ENCODE measurements at regions not wholly inside any gene's neighbourhood (a gene's known extent, or its start where the extent isn't known, plus 50 kb on each side); places are given as distances from the start of the nearest gene placed in this dataset.
"Not testable (repeated sequence)": the region's sequence is repeated elsewhere in the genome, so short reads cannot be mapped to it uniquely, and the experiment has no call there.

DNA sequence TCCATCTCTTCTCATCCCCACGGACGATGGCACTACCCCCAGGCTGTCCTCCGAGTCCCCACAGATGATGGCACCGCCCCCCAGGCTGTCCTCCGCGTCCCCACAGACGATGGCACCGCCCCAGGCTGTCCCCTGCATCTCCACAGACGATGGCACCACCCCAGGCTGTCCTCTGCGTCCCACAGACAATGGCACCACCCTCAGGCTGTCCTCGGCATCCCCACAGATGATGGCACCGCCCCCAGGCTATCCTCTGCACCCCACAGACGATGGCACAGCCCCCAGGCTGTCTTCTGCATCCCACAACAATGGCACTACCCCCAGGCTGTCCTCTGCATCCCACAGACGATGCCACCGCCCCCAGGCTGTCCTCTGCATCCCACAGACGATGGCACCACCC lies 57.4 kb upstream of the PTCH1 start:
- no peaks in the 10 kb centered on the region for H3K4me1 ChIP-seq
- no peaks in the 10 kb centered on the region for H3K27me3 ChIP-seq
- no peak overlapping the region for H3K27ac ChIP-seq
- DNase-seq = peak in 1 of 3 donors; percentile 45
- H3K9me3 ChIP-seq = no peaks in the 10 kb centered on the region
- no peak overlapping the region for H3K4me3 ChIP-seq
- TF ChIP-seq POLR2A (IDR thresholded peaks at IDR 0.05) = no peak
- no peak for TF ChIP-seq CTCF (IDR thresholded peaks at IDR 0.05)
- no peaks in the 10 kb centered on the region for H3K36me3 ChIP-seq

DNA sequence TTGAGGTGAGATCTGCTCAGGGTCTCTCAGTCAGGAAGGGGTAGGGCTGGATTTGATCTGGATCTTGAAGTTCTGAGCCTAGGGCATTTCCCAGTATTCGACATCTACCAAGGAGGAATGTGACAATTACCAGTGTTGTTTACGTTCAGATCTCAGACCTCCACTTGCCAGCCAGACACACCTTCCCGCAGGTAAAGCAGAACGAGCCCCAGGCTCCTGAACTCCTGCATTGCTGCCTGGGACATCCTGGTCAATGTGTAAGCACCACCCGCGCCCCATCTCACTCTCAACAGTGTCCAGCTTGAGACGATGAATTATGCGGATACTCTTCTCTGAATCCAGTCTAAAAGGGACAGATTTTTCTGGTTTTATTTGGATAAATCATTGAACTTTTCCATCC lies 56.7 kb upstream of the PTCH1 start:
- H3K27ac ChIP-seq = peak overlapping the region in 2 of 4 donors; percentile 10 to 49
- TF ChIP-seq CTCF (IDR thresholded peaks at IDR 0.05) = no peak
- TF ChIP-seq POLR2A (IDR thresholded peaks at IDR 0.05) = no peak
- no peaks in the 10 kb centered on the region for H3K9me3 ChIP-seq
- H3K4me3 ChIP-seq = no peak overlapping the region
- DNase-seq = peak in 1 of 3 donors; percentile 43
- no peaks in the 10 kb centered on the region for H3K4me1 ChIP-seq
- no peaks in the 10 kb centered on the region for H3K36me3 ChIP-seq
- no peaks in the 10 kb centered on the region for H3K27me3 ChIP-seq

- Histone ChIP-seq H3K4me3 (no peak overlapping the region), H3K9me3 (no peaks in the 10 kb centered on the region), H3K4me1 (no peaks in the 10 kb centered on the region), H3K27me3 (no peaks in the 10 kb centered on the region), H3K27ac (peak overlapping the region in 3 of 4 donors; percentile 34 to 49 (median 42)), H3K36me3 (no peaks in the 10 kb centered on the region)
- TF ChIP-seq POLR2A (IDR thresholded peaks at IDR 0.05) (no peak), CTCF (IDR thresholded peaks at IDR 0.05) (no peak)
- DNase-seq = peak in 1 of 3 donors; percentile 42
Observed at GRCh38 chr9:95572381-95573151, 55.8 kb upstream of the PTCH1 start.

- H3K9me3 ChIP-seq = no peaks in the 10 kb centered on the region
Observed at GRCh38 chr9:95570646-95571045, 53.9 kb upstream of the PTCH1 start.

DNA sequence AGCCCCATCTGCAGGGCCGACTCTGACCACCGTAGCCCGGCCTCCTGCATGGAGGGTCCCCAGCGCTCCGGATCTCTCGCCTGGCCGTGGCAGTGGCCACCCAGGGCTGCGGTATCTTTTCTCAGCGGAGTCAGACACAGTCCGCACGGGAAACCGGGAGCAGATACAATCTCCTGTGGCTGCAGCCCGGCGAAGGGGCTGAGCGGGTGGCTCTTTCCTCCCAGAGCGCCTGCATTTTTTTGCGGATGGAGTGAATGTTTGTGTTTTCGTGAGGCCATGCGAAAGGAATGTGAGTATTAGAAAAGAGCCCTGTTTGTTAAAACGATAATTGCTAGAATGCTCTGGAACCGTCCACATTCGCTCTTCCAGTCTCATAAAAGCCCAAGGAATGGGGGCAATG lies 53.4 kb upstream of the PTCH1 start:
- no peaks in the 10 kb centered on the region for H3K36me3 ChIP-seq
- H3K4me1 ChIP-seq = no peaks in the 10 kb centered on the region
- H3K27ac ChIP-seq = peak overlapping the region in 2 of 4 donors; percentile 6 to 52
- H3K9me3 ChIP-seq = no peaks in the 10 kb centered on the region
- DNase-seq = peak in 1 of 3 donors; percentile 30
- peak overlapping the region in 2 of 4 donors; percentile 17 to 27 for H3K4me3 ChIP-seq
- no peaks in the 10 kb centered on the region for H3K27me3 ChIP-seq
- TF ChIP-seq POLR2A (IDR thresholded peaks at IDR 0.05) (no peak), CTCF (IDR thresholded peaks at IDR 0.05) (no peak)

More at GRCh38 chr9:95570646-95571045, 53.9 kb upstream of the PTCH1 start:
- TF ChIP-seq POLR2A (IDR thresholded peaks at IDR 0.05) (no peak), CTCF (IDR thresholded peaks at IDR 0.05) (no peak)
- Histone ChIP-seq H3K36me3 (no peaks in the 10 kb centered on the region), H3K4me1 (no peaks in the 10 kb centered on the region), H3K4me3 (no peak overlapping the region), H3K27me3 (no peaks in the 10 kb centered on the region), H3K27ac (peak overlapping the region in 2 of 4 donors; percentile 6 to 52)
- peak in 1 of 3 donors; percentile 37 for DNase-seq

DNA sequence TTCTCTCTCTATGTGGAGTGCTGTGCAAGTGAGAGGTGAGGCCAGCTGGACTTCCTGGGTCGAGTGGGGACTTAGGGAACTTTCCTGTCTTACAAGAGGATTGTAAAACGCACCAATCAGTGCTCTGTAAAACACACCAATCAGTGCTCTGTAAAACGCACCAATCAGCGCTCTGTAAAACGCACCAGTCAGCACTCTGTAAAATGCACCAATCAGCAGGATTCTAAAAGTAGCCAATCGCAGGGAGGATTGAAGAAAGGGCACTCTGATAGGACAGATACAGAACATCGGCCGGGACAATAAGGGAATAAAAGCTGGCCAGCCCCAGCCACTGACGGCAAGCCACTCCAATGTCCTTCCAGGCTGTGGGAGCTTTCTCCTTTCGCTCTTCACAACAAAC lies 52.0 kb upstream of the PTCH1 start:
- DNase-seq, H3K27ac ChIP-seq: not testable (repeated sequence)

More for the DNA sequence above, 52.0 kb upstream of the PTCH1 start:
- not testable (repeated sequence) for H3K27me3 ChIP-seq, H3K4me1 ChIP-seq, H3K36me3 ChIP-seq, H3K4me3 ChIP-seq, H3K9me3 ChIP-seq
